Spinal cord (tissue), 9 donors: ENCODE measurements at regions not wholly inside any gene's neighbourhood (a gene's known extent, or its start where the extent isn't known, plus 50 kb on each side); places are given as distances from the start of the nearest gene placed in this dataset.
A peak's percentile ranks its signal among the peaks of the same experiment; 100 is the strongest.

Experiments
- DNase-seq, 6 donors: peaks; one replicate each; pipeline versions ENCODE4 v3.0.0 to v3.0.0-alpha.2; 2013 to 2015; ENCODE audit warnings: low spot score in 6 of 6, low read depth in 4 of 6
- H3K27ac ChIP-seq: one replicate; pipeline ENCODE4 v1.5.1; 2013; ENCODE audit warnings: low read depth, low read length, control low read depth
- H3K27me3 ChIP-seq: one replicate; pipeline ENCODE4 v1.6.1; 2013; ENCODE audit warnings: low read length; ENCODE audit not compliant: control insufficient read depth, insufficient read depth
- H3K36me3 ChIP-seq: one replicate; pipeline ENCODE4 v1.6.1; 2013; ENCODE audit warnings: low read length; ENCODE audit not compliant: control insufficient read depth, insufficient read depth
- H3K4me1 ChIP-seq: one replicate; pipeline ENCODE4 v1.6.1; 2013; ENCODE audit warnings: low read length; ENCODE audit not compliant: control insufficient read depth, insufficient read depth
- H3K4me3 ChIP-seq: one replicate; pipeline ENCODE4 v1.5.1; 2013; ENCODE audit warnings: low read depth, low read length, control low read depth
- H3K9me3 ChIP-seq: one replicate; pipeline ENCODE4 v1.6.1; 2013; ENCODE audit warnings: low read length; ENCODE audit not compliant: control insufficient read depth, insufficient read depth
- WGBS: methylation state at CpG from one replicate; pipeline ENCODE4 v1.1.5; 2013; ENCODE audit warnings: missing lambda C conversion rate; ENCODE audit not compliant: insufficient coverage; 5-methylcytosine and 5-hydroxymethylcytosine counted together
- donor health status: healthy.

DNA sequence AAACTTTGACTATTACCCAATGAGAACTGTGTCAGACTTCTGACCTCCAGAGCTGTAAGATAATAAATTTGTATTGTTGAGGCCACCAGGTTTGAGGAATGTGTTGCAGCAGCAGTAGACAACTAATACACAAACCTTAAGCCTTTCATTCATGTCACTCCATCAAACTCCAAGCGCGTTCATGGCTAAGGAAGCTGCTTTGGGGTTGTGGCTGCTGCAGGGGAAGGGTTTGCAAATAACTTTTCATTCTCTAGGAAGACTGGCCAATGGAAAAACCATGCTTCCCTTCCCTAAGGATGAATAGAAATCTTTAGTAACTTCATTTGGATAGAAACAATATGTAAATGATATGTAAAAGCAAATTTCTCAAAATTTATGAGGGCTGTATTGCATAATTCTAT, 170.4 kb downstream of the RHOU start:
- WGBS = no CpG with 5 or more reads among the region's 2 CpGs
- Histone ChIP-seq H3K4me3 (no peak overlapping the region), H3K9me3 (no peaks in the 10 kb centered on the region), H3K27me3 (no peaks in the 10 kb centered on the region), H3K27ac (no peak overlapping the region), H3K36me3 (no peaks in the 10 kb centered on the region), H3K4me1 (peaks cover 31% of the 10 kb centered on the region)
- peak in 1 of 6 donors; percentile 46 for DNase-seq

GRCh38 chr1:228906223-228906860, 171.1 kb downstream of the RHOU start:
- Histone ChIP-seq H3K27ac (no peak overlapping the region), H3K9me3 (no peaks in the 10 kb centered on the region), H3K27me3 (no peaks in the 10 kb centered on the region), H3K4me3 (no peak overlapping the region), H3K4me1 (peaks cover 30% of the 10 kb centered on the region), H3K36me3 (no peaks in the 10 kb centered on the region)
- DNase-seq = no peak
- 90% methylated on average over 10 of the region's 10 CpGs for WGBS

GRCh38 chr1:228911225-228912210, 176.2 kb downstream of the RHOU start:
- H3K27ac ChIP-seq = no peak overlapping the region
- H3K4me1 ChIP-seq = peaks cover 12% of the 10 kb centered on the region
- H3K27me3 ChIP-seq = no peaks in the 10 kb centered on the region
- H3K36me3 ChIP-seq = no peaks in the 10 kb centered on the region
- 10% methylated on average over 6 of the region's 14 CpGs for WGBS
- H3K9me3 ChIP-seq = no peaks in the 10 kb centered on the region
- peak in 1 of 6 donors; percentile 78 for DNase-seq
- H3K4me3 ChIP-seq = no peak overlapping the region

- peak in 2 of 6 donors; percentile 72 to 77 for DNase-seq
- 48% methylated on average over 5 of the region's 8 CpGs for WGBS
Observed at GRCh38 chr1:228913626-228914414, 178.5 kb downstream of the RHOU start.

DNA sequence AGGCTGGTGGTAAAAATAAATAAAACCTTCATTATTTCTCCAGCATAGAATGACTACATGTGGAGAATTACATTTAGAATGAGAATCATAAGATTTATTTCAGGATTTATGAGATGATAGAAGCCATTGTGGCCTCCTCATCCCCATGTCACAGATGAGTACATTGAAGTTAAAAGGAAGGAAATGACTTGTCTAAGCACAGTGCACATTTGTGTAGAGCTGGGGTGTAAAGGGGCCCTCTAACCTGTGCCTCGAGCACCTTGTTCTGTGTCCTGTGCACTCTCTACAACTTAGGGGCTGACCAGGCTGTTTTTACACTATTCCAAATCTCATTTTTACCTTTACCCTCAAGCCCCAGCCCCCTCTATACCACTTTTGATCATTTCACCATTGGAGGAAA, 179.4 kb downstream of the RHOU start:
- Histone ChIP-seq H3K4me1 (peaks cover 12% of the 10 kb centered on the region), H3K27me3 (no peaks in the 10 kb centered on the region), H3K4me3 (no peak overlapping the region), H3K27ac (no peak overlapping the region), H3K9me3 (no peaks in the 10 kb centered on the region), H3K36me3 (no peaks in the 10 kb centered on the region)
- DNase-seq = no peak
- WGBS = no CpG with 5 or more reads among the region's 1 CpG

More at GRCh38 chr1:228913626-228914414, 178.5 kb downstream of the RHOU start:
- no peak overlapping the region for H3K4me3 ChIP-seq
- no peaks in the 10 kb centered on the region for H3K9me3 ChIP-seq
- H3K4me1 ChIP-seq = peaks cover 12% of the 10 kb centered on the region
- peak overlapping the region; percentile 26 for H3K27ac ChIP-seq
- H3K36me3 ChIP-seq = no peaks in the 10 kb centered on the region
- no peaks in the 10 kb centered on the region for H3K27me3 ChIP-seq

DNA sequence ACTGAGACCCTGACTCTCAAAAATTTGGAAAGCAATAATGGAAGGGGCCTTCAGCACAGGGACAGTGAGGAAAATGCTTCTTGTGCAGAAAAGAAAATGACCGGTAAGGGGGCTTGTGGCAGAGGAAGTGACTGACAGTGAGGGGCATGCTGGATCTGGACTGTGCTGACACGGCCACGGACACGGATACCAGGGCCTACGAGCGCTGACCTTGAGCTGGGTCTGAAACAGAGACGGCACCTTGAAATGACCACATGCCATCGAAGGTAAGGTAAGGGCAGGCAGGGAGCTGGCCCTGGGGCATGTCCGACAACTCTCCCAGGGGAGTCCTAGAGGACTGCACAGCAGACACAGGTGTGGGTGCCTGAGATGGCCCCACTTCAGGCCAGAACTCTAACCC, 182.1 kb downstream of the RHOU start:
- Histone ChIP-seq H3K4me3 (no peak overlapping the region), H3K36me3 (no peaks in the 10 kb centered on the region), H3K4me1 (peaks cover 10% of the 10 kb centered on the region), H3K9me3 (no peaks in the 10 kb centered on the region), H3K27me3 (no peaks in the 10 kb centered on the region), H3K27ac (no peak overlapping the region)
- 92% methylated on average over 9 of the region's 9 CpGs for WGBS
- no peak for DNase-seq

DNA sequence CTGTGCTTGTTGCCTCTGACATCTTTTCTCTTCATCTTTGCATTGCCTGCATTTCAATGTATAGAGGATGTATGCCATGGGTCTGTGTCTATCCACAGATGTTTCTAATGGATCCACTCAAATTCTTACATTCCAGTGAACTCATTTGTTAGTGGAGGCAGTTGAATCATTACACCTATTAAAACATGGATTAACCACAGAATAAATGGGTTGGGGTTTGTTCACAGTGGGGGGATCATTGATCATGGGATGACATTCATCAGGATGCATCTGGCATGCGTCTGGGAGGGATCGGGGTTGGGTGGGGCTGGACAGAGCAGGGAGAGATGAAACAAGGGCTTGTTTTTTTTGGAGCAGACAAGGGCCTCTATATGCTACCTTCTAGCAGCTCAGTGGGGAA, 182.5 kb downstream of the RHOU start:
- Histone ChIP-seq H3K9me3 (no peaks in the 10 kb centered on the region), H3K4me1 (peaks cover 10% of the 10 kb centered on the region), H3K36me3 (no peaks in the 10 kb centered on the region), H3K27me3 (no peaks in the 10 kb centered on the region), H3K27ac (no peak overlapping the region), H3K4me3 (no peak overlapping the region)
- WGBS = no CpG with 5 or more reads among the region's 2 CpGs
- no peak for DNase-seq

GRCh38 chr1:228918335-228918734, 183.1 kb downstream of the RHOU start:
- no peak for DNase-seq
- H3K4me1 ChIP-seq = peaks cover 10% of the 10 kb centered on the region
- no peak overlapping the region for H3K4me3 ChIP-seq
- H3K36me3 ChIP-seq = no peaks in the 10 kb centered on the region
- H3K27ac ChIP-seq = no peak overlapping the region
- no peaks in the 10 kb centered on the region for H3K27me3 ChIP-seq
- no peaks in the 10 kb centered on the region for H3K9me3 ChIP-seq
- 81% methylated on average over 4 of the region's 4 CpGs for WGBS

DNA sequence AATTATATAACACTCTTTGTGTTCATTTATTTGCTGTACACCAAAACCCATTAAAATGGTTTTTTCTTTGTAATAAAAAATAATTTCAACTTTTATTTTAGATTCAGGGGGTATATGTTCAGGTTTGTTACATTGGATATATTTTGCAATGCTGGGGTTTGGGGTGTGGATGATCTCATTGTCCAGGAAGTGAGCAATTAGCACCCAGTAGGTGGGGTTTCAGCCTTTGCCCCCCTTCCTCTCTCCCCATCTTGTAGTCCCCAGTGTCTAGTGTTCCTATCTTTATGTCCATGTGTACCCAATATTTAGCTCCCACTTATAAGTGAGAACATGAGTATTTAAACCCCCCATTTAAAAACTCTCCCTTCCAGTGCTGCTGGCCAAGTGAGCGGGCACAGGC, 184.6 kb downstream of the RHOU start:
- WGBS = no CpG with 5 or more reads among the region's 1 CpG
- DNase-seq = no peak
- Histone ChIP-seq H3K27me3 (no peaks in the 10 kb centered on the region), H3K36me3 (no peaks in the 10 kb centered on the region), H3K4me3 (no peak overlapping the region), H3K27ac (no peak overlapping the region), H3K4me1 (peaks cover 4% of the 10 kb centered on the region), H3K9me3 (no peaks in the 10 kb centered on the region)
